ENCODE measurements at regions not wholly inside any gene's neighbourhood (a gene's known extent, or its start where the extent isn't known, plus 50 kb on each side); places are given as distances from the start of the nearest gene placed in this dataset.

- TF ChIP-seq POLR2A (IDR thresholded peaks at IDR 0.05) (no peak), CTCF (IDR thresholded peaks at IDR 0.05) (no peak)
These were observed 336.3 kb downstream of the SLITRK6 start for GRCh38 chr13:85462792-85463425.

All from adrenal gland (tissue), 5 donors.